Vagina (tissue), 2 donors: ENCODE measurements at regions not wholly inside any gene's neighbourhood (a gene's known extent, or its start where the extent isn't known, plus 50 kb on each side); places are given as distances from the start of the nearest gene placed in this dataset.

ENCODE experiments used
- POLR2A ChIP-seq, 2 donors: fragments of 450-650 bp; IDR thresholded peaks; one replicate each; pipeline ENCODE4 v1.6.1; 2017; ENCODE audit warnings: antibody characterized with exemption in 2 of 2, mild to moderate bottlenecking in 2 of 2, moderate library complexity in 2 of 2
- TF ChIP-seq, protein P1 (sequence below), 3 experiments: fragments of 450-650 bp in 2 of 3; fragments of 200-600 bp in 1 of 3; sonication (generic) in 1 of 3; IDR thresholded peaks; one replicate each; pipeline ENCODE4 v1.5.1; 2017 to 2019; ENCODE audit warnings: antibody characterized with exemption in 3 of 3, mild to moderate bottlenecking in 2 of 3, moderate library complexity in 2 of 3

GRCh38 chr1:194355488-194356106 lies 1169.2 kb upstream of the B3GALT2 start:
- no peak for TF ChIP-seq POLR2A (IDR thresholded peaks at IDR 0.05)
- TF ChIP-seq, protein P1, sequence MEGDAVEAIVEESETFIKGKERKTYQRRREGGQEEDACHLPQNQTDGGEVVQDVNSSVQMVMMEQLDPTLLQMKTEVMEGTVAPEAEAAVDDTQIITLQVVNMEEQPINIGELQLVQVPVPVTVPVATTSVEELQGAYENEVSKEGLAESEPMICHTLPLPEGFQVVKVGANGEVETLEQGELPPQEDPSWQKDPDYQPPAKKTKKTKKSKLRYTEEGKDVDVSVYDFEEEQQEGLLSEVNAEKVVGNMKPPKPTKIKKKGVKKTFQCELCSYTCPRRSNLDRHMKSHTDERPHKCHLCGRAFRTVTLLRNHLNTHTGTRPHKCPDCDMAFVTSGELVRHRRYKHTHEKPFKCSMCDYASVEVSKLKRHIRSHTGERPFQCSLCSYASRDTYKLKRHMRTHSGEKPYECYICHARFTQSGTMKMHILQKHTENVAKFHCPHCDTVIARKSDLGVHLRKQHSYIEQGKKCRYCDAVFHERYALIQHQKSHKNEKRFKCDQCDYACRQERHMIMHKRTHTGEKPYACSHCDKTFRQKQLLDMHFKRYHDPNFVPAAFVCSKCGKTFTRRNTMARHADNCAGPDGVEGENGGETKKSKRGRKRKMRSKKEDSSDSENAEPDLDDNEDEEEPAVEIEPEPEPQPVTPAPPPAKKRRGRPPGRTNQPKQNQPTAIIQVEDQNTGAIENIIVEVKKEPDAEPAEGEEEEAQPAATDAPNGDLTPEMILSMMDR (IDR thresholded peaks at IDR 0.05): no peak
